Anterior cingulate cortex (tissue), 58 donors: ENCODE measurements at regions not wholly inside any gene's neighbourhood (a gene's known extent, or its start where the extent isn't known, plus 50 kb on each side); places are given as distances from the start of the nearest gene placed in this dataset.

Experiments used
- DNase-seq, 58 donors: peaks; one replicate each; lab custom pipeline; 2025; lab: John Stamatoyannopoulos, UW

GRCh38 chr12:115023279-115024265 is 339.6 kb upstream of the TBX3 start:
- DNase-seq = peak in 9 of 58 donors; percentile 0 to 15 (median 4)

- no peak for DNase-seq
Measured at GRCh38 chr12:115020091-115020490, 336.1 kb upstream of the TBX3 start.

DNA sequence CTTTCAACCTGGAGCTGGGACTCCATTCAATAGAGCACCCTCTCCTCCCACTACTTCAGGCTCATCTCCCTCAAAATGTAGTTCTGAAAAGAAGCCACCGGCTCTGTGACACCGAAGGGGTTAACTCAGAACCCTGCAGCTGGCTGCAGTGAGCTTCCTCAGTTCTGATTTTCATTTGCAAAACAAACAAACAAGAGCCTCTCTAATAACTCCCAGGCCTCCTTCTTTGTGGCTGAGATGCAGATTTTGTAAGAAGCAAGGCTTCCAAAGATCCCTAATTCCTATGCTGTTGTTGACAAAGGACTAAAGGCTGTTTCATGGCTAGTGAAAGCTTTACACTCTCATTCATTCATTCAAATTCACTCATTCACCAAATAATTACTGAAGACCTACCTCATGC is 333.4 kb upstream of the TBX3 start:
- DNase-seq = no peak

DNA sequence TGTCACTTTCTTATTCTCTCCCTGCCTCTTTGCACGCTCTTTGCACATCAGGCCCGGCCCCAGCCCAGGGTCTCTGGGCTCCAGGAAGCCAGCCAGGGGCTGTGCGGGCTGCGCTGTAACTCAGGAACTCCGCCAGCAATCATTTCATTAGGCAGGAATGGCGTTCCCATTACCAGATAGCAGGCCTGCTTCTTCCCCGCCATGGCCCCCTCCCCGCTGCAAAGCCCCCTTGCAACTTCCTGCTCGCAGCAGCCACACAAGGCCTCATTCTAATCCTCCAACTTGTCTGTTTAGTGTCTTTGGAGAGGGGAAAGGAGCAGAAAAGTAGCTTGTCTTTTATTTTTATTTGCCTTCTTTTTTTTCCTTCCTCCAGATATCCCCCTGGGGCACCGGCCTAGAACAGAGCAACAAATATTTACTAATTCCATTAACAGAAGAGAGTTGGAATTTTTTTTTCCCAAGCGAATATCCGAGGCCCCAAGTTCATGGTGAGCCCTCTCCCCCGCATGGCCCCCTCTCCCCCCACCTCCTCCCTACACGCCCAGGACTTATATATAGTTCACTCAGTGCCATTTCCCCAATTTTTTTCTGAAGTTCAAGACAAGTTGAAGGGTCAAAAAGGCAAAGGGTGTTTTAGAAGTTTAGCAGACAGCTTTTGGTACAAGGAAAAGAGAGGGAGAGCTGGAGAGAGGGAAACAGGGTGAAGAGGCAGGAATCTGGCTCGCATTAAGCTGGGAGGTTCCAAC is 329.4 kb upstream of the TBX3 start:
- no peak for DNase-seq

DNA sequence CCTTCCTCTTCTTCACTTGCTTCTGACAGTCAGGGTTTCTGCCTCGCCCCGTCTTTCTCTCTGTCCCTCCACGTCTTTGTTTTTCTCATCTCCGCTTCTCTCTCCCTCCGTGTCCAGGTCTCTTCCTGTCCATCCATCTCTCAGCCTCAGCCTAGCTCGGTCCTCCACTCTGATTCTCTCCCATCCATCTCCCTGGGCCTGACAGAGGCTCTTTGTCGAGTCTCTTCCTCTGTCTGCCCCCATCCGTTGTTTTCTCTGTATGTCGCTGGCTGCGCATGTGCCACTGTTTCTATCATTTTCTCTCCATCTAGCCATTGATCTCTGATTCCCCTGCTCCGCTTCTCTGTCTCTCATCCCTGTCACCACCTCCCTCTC is 328.9 kb upstream of the TBX3 start:
- peak in 1 of 58 donors; percentile 0 for DNase-seq

- DNase-seq = no peak
Measured at GRCh38 chr12:115011703-115012102, 327.7 kb upstream of the TBX3 start.

- no peak for DNase-seq
Measured at GRCh38 chr12:115010324-115010995, 326.5 kb upstream of the TBX3 start.

- no peak for DNase-seq
Measured at GRCh38 chr12:115008929-115009328, 325.0 kb upstream of the TBX3 start.

DNA sequence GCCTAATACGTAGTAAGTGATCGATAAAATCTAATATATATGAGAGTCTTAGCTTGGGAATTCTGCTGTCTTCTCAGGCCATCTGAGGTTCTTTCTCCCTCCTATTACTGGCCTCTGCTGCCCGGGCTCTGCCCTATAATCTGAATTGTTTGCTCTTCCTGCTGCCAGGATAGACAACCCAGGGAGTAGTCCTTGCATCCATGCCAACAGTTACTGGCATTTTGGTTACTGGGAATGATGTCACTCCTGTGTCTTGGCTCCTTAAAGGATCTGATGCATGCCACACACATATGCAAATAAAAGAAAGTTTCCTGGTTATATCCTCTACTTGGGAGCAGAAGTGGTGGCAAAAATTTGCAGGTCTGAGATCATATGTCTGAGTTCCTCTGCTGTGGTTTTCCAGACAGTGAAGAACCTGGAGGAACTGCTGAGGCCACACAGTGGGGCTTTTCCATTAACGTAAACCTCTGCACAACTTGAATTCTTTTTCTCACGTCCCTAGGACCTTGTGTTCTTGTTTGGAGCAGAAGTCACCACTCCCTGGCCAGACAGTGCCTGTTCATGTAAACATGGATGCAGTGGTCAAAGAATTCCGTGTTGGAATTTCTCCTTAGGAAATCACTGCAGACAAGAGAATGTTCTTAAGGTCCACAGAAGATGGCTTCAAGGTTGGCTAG is 320.6 kb upstream of the TBX3 start:
- no peak for DNase-seq

- no peak for DNase-seq
Measured at GRCh38 chr12:115002434-115002833, 318.5 kb upstream of the TBX3 start.

DNA sequence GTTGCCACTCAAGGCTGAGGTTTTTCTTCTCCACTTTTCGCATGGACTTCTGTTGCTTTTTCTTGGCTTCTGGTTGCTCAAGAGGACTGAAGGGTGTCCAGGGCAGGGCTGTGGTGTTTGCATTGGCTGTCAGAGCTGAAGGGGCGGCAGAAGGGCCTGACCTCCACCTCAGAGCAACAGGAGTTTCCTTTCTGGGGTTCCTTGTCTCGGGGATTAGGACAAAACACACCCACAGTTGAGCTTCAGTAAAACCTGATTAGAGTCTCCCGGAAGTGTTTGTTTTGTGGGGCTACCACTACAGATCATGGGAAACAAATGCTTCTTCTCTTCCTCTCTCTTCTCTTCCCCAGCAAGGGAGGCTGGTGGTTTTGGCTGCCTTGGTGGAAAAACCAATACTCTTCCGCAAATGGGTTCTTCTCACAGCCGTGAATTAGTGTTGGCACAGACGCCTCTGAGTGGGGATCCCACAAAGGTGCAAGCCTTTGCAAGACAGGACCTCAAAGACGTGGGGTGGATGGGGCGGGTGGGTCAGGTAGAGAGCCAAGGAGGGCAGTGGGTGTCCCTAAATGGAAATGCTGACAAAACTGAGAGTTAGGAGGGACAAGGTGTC is 317.7 kb upstream of the TBX3 start:
- DNase-seq = no peak

- DNase-seq = no peak
Measured at GRCh38 chr12:115000038-115000437, 316.1 kb upstream of the TBX3 start.

GRCh38 chr12:114998750-114999128 is 314.8 kb upstream of the TBX3 start:
- no peak for DNase-seq

GRCh38 chr12:114998118-114998749 is 314.3 kb upstream of the TBX3 start:
- DNase-seq = no peak

- DNase-seq = no peak
Measured at GRCh38 chr12:114996382-114996781, 312.4 kb upstream of the TBX3 start.

GRCh38 chr12:114995891-114996290 is 311.9 kb upstream of the TBX3 start:
- no peak for DNase-seq

- no peak for DNase-seq
Measured at GRCh38 chr12:114993165-114993564, 309.2 kb upstream of the TBX3 start.

GRCh38 chr12:114992443-114992842 is 308.5 kb upstream of the TBX3 start:
- DNase-seq = no peak

- DNase-seq = no peak
Measured at GRCh38 chr12:114990381-114990780, 306.4 kb upstream of the TBX3 start.

- no peak for DNase-seq
Measured at GRCh38 chr12:114986849-114987248, 302.9 kb upstream of the TBX3 start.
